Pancreas (tissue), 10 donors: ENCODE measurements at regions not wholly inside any gene's neighbourhood (a gene's known extent, or its start where the extent isn't known, plus 50 kb on each side); places are given as distances from the start of the nearest gene placed in this dataset.

Experiments used
- ATAC-seq, 4 donors: fragments of 200-7000 bp; cut with Tn5 transposase; one replicate each; pipeline versions ENCODE4 v1.8.0 to v1.9.1; 2020; ENCODE audit warnings: mild to moderate bottlenecking in 4 of 4, moderate library complexity in 4 of 4
- DNase-seq, 6 donors: peaks; one replicate each; pipeline ENCODE4 v3.0.0-alpha.2; 2020
- FAIRE-seq: peaks from 2 replicates; lab custom pipeline; 2012; peaks lifted over from hg19 to GRCh38; lab: Jason Lieb, UNC
- H3K27ac ChIP-seq, 4 donors: fragments of 200-600 bp; sonication (generic); 1 replicate in 3 of 4; 2 replicates in 1 of 4; pipeline versions ENCODE4 v1.5.0 to v1.8.0; 2020
- H3K27me3 ChIP-seq, 4 donors: fragments of 200-600 bp; one replicate each; pipeline ENCODE4 v1.8.0; 2021
- H3K36me3 ChIP-seq, 3 donors: fragments of 200-600 bp; sonication (generic) in 1 of 3; one replicate each; pipeline versions ENCODE4 v1.5.0 to v1.8.0; 2020 to 2021
- H3K4me1 ChIP-seq, 3 donors: fragments of 200-600 bp; one replicate each; pipeline ENCODE4 v1.8.0; 2021
- H3K4me3 ChIP-seq, 4 donors: fragments of 200-600 bp; sonication (generic) in 2 of 4; one replicate each; pipeline versions ENCODE4 v1.5.0 to v1.8.0; 2020 to 2021
- H3K9me3 ChIP-seq, 4 donors: fragments of 200-600 bp; one replicate each; pipeline ENCODE4 v1.8.0; 2021
- CTCF ChIP-seq, 4 donors: fragments of 200-600 bp; sonication (generic) in 3 of 4; IDR thresholded peaks; one replicate each; pipeline versions ENCODE4 v1.5.0 to v1.8.0; 2021; ENCODE audit warnings: antibody characterized with exemption in 4 of 4
- WGBS, 2 donors: extraction: QIAGEN DNeasy Blood & Tissue Kit; methylation state at CpG; one replicate each; pipeline ENCODE4 v1.1.7; 2013; 5-methylcytosine and 5-hydroxymethylcytosine counted together
- intact Hi-C, 3 donors: fragments of 100-400 bp; cut with DNase I; formaldehyde crosslinking; loops; one replicate each; pipeline versions ENCODE4 v1.11.1 to v1.14.2; 2022
- donor health status: healthy with polysubstance abuse.
- donor health status: DM: no; HTN: no; CAD: no; lungs with moderate emphysema.
- donor health status: DM: no; HTN: no; CAD: no.
- donor health status: control.
- donor health status: control.
- donor health status: Bipolar disorder and iron deficiency.
- donor health status: DM: yes; HTN: yes; CAD: no.
- donor health status: DM: no; HTN: no; CAD: no.
- donor health status: DM: no; HTN: no; CAD: no.
- donor health status: DM: yes; HTN: yes; CAD: no.

- Histone ChIP-seq H3K27me3 (no peaks in the 10 kb centered on the region), H3K4me3 (no peak overlapping the region), H3K36me3 (no peaks in the 10 kb centered on the region), H3K4me1 (no peaks in the 10 kb centered on the region), H3K9me3 (no peaks in the 10 kb centered on the region), H3K27ac (no peak overlapping the region)
- FAIRE-seq (no peak), ATAC-seq (no peak), DNase-seq (no peak)
- intact Hi-C loops = no loop called here
- TF ChIP-seq CTCF (IDR thresholded peaks at IDR 0.05) = no peak
Measured at GRCh38 chr9:7403028-7403389, 396.6 kb downstream of the DMAC1 start.

GRCh38 chr9:7402334-7403027 is 397.1 kb downstream of the DMAC1 start:
- H3K4me3 ChIP-seq = no peak overlapping the region
- intact Hi-C loops = no loop called here

GRCh38 chr9:7401116-7401515 is 398.5 kb downstream of the DMAC1 start:
- Histone ChIP-seq H3K27me3 (no peaks in the 10 kb centered on the region), H3K36me3 (no peaks in the 10 kb centered on the region), H3K9me3 (no peaks in the 10 kb centered on the region), H3K27ac (no peak overlapping the region), H3K4me1 (no peaks in the 10 kb centered on the region), H3K4me3 (no peak overlapping the region)
- DNase-seq = no peak
- WGBS, 2 donors = 74 to 81% methylated on average over 2 of the region's 2 CpGs
- no peak for ATAC-seq
- intact Hi-C loops = no loop called here
- no peak for TF ChIP-seq CTCF (IDR thresholded peaks at IDR 0.05)
- FAIRE-seq = no peak

More at GRCh38 chr9:7402334-7403027, 397.1 kb downstream of the DMAC1 start:
- ATAC-seq = no peak
- WGBS, 2 donors = 11 to 41% methylated on average over 2 of the region's 2 CpGs
- Histone ChIP-seq H3K36me3 (no peaks in the 10 kb centered on the region), H3K9me3 (no peaks in the 10 kb centered on the region), H3K27ac (no peak overlapping the region), H3K4me1 (no peaks in the 10 kb centered on the region), H3K27me3 (no peaks in the 10 kb centered on the region)
- DNase-seq = no peak
- FAIRE-seq = no peak
- TF ChIP-seq CTCF (IDR thresholded peaks at IDR 0.05) = no peak

- no peak overlapping the region for H3K27ac ChIP-seq
- no peaks in the 10 kb centered on the region for H3K9me3 ChIP-seq
- H3K4me3 ChIP-seq = no peak overlapping the region
- no peak for TF ChIP-seq CTCF (IDR thresholded peaks at IDR 0.05)
- DNase-seq (no peak), FAIRE-seq (no peak), ATAC-seq (peak in 1 of 4 donors; percentile 29)
- 46 to 51% methylated on average over 8 of the region's 8 CpGs for WGBS, 2 donors
- H3K36me3 ChIP-seq = no peaks in the 10 kb centered on the region
- H3K27me3 ChIP-seq = no peaks in the 10 kb centered on the region
- no peaks in the 10 kb centered on the region for H3K4me1 ChIP-seq
- intact Hi-C loops = no loop called here
Measured at GRCh38 chr9:7394002-7394774, 405.4 kb downstream of the DMAC1 start.

GRCh38 chr9:7392148-7392547 is 407.4 kb downstream of the DMAC1 start:
- H3K9me3 ChIP-seq = no peaks in the 10 kb centered on the region
- ATAC-seq = no peak
- FAIRE-seq = no peak
- no peaks in the 10 kb centered on the region for H3K36me3 ChIP-seq
- H3K27me3 ChIP-seq = no peaks in the 10 kb centered on the region
- no peaks in the 10 kb centered on the region for H3K4me1 ChIP-seq
- WGBS, 2 donors = 77 to 80% methylated on average over 3 of the region's 3 CpGs
- no peak overlapping the region for H3K4me3 ChIP-seq
- no peak for TF ChIP-seq CTCF (IDR thresholded peaks at IDR 0.05)
- intact Hi-C loops = no loop called here
- DNase-seq = no peak
- H3K27ac ChIP-seq = no peak overlapping the region
